A673 (cell line): ENCODE measurements at regions not wholly inside any gene's neighbourhood (a gene's known extent, or its start where the extent isn't known, plus 50 kb on each side); places are given as distances from the start of the nearest gene placed in this dataset.

Experiments used
- BruUV-seq: library from RNA; stranded (reverse); fragments of 400-500 nt; replicated peaks from 2 replicates; lab custom pipeline; 2021; lab: Mats Ljungman, UMichigan
- CTCF ChIA-PET: fragments of 300-600 bp; sonication (Branson Sonifier 250); formaldehyde crosslinking; loops from one replicate; lab custom pipeline; 2022; ENCODE audit warnings: antibody characterized with exemption; lab: Charles Lee
- POLR2A ChIA-PET: fragments of 300-600 bp; sonication (Branson Sonifier 250); formaldehyde crosslinking; loops from one replicate; lab custom pipeline; 2022; ENCODE audit warnings: antibody characterized with exemption; ENCODE audit not compliant: low non-redundant PET; lab: Charles Lee
- DNase-seq: peaks from one replicate; pipeline ENCODE4 v3.0.0-alpha.2; 2015; ENCODE audit warnings: low spot score
- H3K27ac ChIP-seq: fragments of 200-600 bp; sonication (generic); 2 replicates; pipeline ENCODE4 v1.5.1; 2016; ENCODE audit warnings: mixed run types, low read depth, mild to moderate bottlenecking, mixed read lengths, antibody characterized with exemption, low read length; ENCODE audit not compliant: poor library complexity, severe bottlenecking
- H3K27me3 ChIP-seq: fragments of 200-600 bp; sonication (generic); replicated peaks from 2 replicates; pipeline ENCODE4 v1.6.1; 2017; ENCODE audit warnings: mixed run types, low read depth, mild to moderate bottlenecking, mixed read lengths, antibody characterized with exemption, low read length; ENCODE audit not compliant: insufficient read depth, poor library complexity
- H3K36me3 ChIP-seq: fragments of 200-600 bp; sonication (generic); 2 replicates; pipeline ENCODE4 v1.6.1; 2016; ENCODE audit warnings: mixed run types, mild to moderate bottlenecking, mixed read lengths, antibody characterized with exemption, low read length; ENCODE audit not compliant: insufficient read depth, poor library complexity, severe bottlenecking
- H3K4me1 ChIP-seq: fragments of 200-600 bp; sonication (generic); 2 replicates; pipeline ENCODE4 v1.6.1; 2017; ENCODE audit warnings: mixed run types, mild to moderate bottlenecking, mixed read lengths, antibody characterized with exemption, low read length; ENCODE audit not compliant: insufficient read depth, poor library complexity, severe bottlenecking
- H3K4me3 ChIP-seq: fragments of 200-600 bp; sonication (generic); 2 replicates; pipeline ENCODE4 v1.5.1; 2016; ENCODE audit warnings: low read depth, mixed run types, mild to moderate bottlenecking, mixed read lengths, low read length; ENCODE audit not compliant: poor library complexity, severe bottlenecking
- H3K9me3 ChIP-seq: fragments of 200-600 bp; sonication (generic); 2 replicates; pipeline ENCODE4 v1.6.1; 2016; ENCODE audit warnings: mixed run types, low read depth, mild to moderate bottlenecking, mixed read lengths, antibody characterized with exemption, low read length; ENCODE audit not compliant: poor library complexity, severe bottlenecking
- EZH2 ChIP-seq: fragments of 200-600 bp; sonication (generic); IDR thresholded peaks from 2 replicates; pipeline ENCODE4 v1.6.1; 2017; ENCODE audit warnings: borderline replicate concordance, low read depth, mild to moderate bottlenecking, mixed read lengths, antibody characterized with exemption, low read length; ENCODE audit not compliant: poor library complexity, severe bottlenecking
- intact Hi-C: fragments of 100-400 bp; cut with micrococcal nuclease; formaldehyde crosslinking; loops from one replicate; pipeline ENCODE4 v1.10.0; 2022; ENCODE audit not compliant: unreplicated experiment
- TF ChIP-seq, protein P1 (sequence below): fragments of 300-800, 200-600 bp; sonication (generic); conservative IDR thresholded peaks from 2 replicates; pipeline ENCODE4 v1.5.1; 2017; ENCODE audit warnings: low read depth, mild to moderate bottlenecking, antibody characterized with exemption, low read length, moderate library complexity, mixed read lengths

DNA sequence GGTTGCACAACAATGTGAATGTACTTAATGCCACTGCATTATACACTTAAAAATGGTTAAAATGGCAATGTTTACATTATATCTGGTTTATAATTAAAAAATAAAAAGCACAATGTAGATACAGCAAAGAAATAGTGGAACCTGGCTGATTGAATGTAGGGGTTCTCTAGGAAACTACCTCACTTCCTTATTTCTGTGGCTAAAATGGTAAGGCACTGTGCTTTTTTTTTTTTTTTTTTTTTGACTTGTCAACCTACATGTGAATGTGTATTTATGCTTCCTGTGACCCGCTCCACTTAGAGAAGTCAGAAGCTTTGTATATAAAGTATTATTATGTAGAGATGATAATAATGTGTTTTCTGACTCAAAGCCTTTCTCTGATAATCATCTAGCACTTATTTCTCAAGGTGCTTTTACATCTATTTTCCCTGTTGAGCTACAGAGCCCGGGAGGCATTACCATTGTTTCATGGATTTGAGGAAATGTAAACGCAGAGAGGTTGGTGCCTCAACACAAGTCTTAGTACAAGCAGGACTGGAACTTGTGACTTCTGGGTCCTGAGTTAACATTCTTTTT is 55.0 kb downstream of the SOX4 start:
- CTCF ChIA-PET = no interaction called here
- no TSS peak for BruUV-seq
- Histone ChIP-seq H3K9me3 (no peaks in the 10 kb centered on the region), H3K4me3 (no peak overlapping the region), H3K36me3 (no peaks in the 10 kb centered on the region), H3K4me1 (no peaks in the 10 kb centered on the region), H3K27ac (no peak overlapping the region), H3K27me3 (no peaks in the 10 kb centered on the region)
- TF ChIP-seq, protein P1, sequence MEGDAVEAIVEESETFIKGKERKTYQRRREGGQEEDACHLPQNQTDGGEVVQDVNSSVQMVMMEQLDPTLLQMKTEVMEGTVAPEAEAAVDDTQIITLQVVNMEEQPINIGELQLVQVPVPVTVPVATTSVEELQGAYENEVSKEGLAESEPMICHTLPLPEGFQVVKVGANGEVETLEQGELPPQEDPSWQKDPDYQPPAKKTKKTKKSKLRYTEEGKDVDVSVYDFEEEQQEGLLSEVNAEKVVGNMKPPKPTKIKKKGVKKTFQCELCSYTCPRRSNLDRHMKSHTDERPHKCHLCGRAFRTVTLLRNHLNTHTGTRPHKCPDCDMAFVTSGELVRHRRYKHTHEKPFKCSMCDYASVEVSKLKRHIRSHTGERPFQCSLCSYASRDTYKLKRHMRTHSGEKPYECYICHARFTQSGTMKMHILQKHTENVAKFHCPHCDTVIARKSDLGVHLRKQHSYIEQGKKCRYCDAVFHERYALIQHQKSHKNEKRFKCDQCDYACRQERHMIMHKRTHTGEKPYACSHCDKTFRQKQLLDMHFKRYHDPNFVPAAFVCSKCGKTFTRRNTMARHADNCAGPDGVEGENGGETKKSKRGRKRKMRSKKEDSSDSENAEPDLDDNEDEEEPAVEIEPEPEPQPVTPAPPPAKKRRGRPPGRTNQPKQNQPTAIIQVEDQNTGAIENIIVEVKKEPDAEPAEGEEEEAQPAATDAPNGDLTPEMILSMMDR = no peak
- no peak for TF ChIP-seq EZH2
- no peak for DNase-seq
- intact Hi-C loops = no loop called here
- POLR2A ChIA-PET = no interaction called here

DNA sequence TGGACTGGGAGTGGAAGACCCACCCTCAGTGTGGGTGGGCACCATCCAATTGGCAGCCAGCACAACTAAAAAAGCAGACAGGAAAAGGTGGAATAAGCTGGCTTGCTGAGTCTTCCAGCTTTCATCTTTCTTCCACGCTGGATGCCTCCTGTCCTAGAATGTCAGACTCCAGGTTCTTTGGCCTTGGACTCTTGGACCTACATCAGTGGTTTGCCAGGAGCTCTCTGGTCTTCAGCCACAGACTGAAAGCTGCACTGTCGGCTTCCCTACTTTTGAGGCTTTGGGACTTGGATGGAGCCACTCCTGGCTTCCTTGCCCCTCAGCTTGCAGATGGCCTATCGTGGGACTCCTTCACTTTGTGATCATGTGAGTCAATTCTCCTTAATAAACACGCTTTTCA is 59.8 kb downstream of the SOX4 start:
- H3K27ac ChIP-seq = no peak overlapping the region
- H3K27me3 ChIP-seq = no peaks in the 10 kb centered on the region
- no peak for TF ChIP-seq EZH2
- TF ChIP-seq, protein P1 = no peak
- POLR2A ChIA-PET = no interaction called here
- H3K36me3 ChIP-seq = no peaks in the 10 kb centered on the region
- CTCF ChIA-PET = no interaction called here
- intact Hi-C loops = no loop called here
- H3K4me1 ChIP-seq = no peaks in the 10 kb centered on the region
- DNase-seq = no peak
- no TSS peak for BruUV-seq
- H3K9me3 ChIP-seq = no peaks in the 10 kb centered on the region
- H3K4me3 ChIP-seq = no peak overlapping the region

DNA sequence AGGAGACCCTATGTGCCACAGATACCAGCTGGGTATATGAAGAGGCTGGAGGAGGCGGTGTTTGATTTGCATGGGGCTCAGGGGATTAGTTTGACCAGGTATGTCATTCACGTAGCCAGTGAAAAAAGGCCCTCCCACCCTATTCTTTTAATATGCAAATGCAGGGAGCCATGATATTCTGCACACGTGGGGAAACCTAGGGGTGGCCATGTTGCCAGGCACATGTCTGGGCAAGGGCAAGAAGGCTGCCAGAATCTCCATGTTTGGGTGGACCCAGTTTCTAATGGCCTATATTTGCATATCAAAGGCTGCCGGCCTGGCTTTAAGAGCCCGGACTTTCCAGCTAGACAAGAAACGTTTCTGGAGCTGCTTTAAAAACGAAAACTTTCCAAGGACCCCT is 60.4 kb downstream of the SOX4 start:
- intact Hi-C loops = no loop called here
- no peak overlapping the region for H3K27ac ChIP-seq
- H3K36me3 ChIP-seq = no peaks in the 10 kb centered on the region
- TF ChIP-seq, protein P1 = no peak
- TF ChIP-seq EZH2 = no peak
- no peak overlapping the region for H3K4me3 ChIP-seq
- ChIA-PET CTCF (no interaction called here), POLR2A (no interaction called here)
- no peaks in the 10 kb centered on the region for H3K9me3 ChIP-seq
- no TSS peak for BruUV-seq
- no peak for DNase-seq
- no peaks in the 10 kb centered on the region for H3K4me1 ChIP-seq
- H3K27me3 ChIP-seq = no peaks in the 10 kb centered on the region
